C4-2B (cell line): ENCODE measurements at regions not wholly inside any gene's neighbourhood (a gene's known extent, or its start where the extent isn't known, plus 50 kb on each side); places are given as distances from the start of the nearest gene placed in this dataset.

ENCODE experiments used
- H3K27ac ChIP-seq: fragments of 450-650 bp; 2 replicates; pipeline ENCODE4 v1.5.1; 2017
- ZFX ChIP-seq: fragments of 450-650 bp; IDR thresholded peaks from 2 replicates; pipeline ENCODE4 v1.6.1; 2017
- TF ChIP-seq, protein P1 (sequence below): fragments of 450-650 bp; conservative IDR thresholded peaks from 2 replicates; pipeline ENCODE4 v1.5.1; 2017; ENCODE audit warnings: mild to moderate bottlenecking

DNA sequence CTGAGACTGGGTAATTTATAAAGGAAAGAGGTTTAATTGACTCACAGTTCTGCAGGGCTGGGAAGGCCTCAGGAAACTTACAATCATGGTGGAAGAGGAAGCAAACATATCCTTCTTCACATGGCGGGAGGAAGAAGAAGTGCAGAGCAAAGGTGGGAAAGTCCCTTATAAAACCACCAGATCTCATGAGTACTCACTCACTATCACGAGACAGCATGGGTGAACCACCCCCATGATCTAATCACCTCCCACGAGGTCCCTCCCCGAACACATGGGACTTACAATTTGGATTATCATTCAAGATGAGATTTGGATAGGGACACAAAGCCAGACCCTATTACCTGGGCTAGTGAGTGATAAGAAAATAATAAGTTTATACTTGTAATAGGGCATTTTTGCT lies 70.6 kb upstream of the HS3ST2 start:
- TF ChIP-seq, protein P1, sequence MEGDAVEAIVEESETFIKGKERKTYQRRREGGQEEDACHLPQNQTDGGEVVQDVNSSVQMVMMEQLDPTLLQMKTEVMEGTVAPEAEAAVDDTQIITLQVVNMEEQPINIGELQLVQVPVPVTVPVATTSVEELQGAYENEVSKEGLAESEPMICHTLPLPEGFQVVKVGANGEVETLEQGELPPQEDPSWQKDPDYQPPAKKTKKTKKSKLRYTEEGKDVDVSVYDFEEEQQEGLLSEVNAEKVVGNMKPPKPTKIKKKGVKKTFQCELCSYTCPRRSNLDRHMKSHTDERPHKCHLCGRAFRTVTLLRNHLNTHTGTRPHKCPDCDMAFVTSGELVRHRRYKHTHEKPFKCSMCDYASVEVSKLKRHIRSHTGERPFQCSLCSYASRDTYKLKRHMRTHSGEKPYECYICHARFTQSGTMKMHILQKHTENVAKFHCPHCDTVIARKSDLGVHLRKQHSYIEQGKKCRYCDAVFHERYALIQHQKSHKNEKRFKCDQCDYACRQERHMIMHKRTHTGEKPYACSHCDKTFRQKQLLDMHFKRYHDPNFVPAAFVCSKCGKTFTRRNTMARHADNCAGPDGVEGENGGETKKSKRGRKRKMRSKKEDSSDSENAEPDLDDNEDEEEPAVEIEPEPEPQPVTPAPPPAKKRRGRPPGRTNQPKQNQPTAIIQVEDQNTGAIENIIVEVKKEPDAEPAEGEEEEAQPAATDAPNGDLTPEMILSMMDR: no peak
- no peak for TF ChIP-seq ZFX
- H3K27ac ChIP-seq: no peak overlapping the region

DNA sequence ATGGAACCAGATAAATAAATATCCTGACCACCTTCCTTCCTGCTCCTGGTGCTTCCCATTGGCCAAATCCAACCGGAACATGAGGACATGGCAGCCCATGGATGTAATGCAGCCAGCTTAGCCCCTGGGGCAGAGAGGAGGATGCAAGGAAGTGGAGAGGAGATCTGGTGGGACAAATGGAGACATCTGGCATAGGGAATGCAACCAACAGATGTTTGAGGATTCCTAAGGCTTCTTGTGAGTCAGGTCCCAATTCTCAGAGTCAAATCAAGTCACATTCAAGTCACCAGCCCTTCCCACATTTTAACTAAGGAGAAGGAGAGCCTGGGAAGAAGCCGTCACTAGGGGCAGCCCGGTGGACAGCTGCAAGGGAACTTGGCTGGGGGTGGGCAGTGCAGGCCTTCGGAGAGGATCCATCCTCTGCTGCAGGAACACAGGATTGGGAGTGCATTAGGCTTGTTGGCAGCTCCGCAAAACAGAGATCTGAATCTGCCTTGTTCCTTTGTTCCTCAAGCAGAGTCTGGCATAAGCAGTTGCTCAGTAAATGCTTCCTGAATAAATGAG lies 62.8 kb upstream of the HS3ST2 start:
- no peak for TF ChIP-seq ZFX
- TF ChIP-seq, protein P1: no peak
- no peak overlapping the region for H3K27ac ChIP-seq

DNA sequence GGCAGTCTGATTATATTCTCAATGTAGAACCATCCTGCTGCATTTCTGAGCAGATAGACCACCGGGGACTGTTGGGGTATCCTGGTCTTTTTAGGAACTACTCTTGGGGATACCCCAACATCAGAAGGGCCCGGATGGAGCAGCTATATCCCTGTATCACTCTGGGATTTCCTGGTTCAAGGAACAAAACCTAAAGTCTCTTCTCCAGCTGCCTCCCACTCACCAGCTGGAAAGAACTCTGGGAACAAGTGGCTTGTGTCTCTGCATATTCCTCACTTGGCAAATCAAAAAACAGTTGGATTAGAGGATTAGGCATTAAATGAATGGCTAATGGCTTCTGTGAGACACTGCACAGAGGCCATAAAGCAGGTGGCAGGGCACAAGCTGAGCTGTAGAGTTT lies 62.3 kb upstream of the HS3ST2 start:
- TF ChIP-seq ZFX: no peak
- TF ChIP-seq, protein P1: no peak
- H3K27ac ChIP-seq: no peak overlapping the region

DNA sequence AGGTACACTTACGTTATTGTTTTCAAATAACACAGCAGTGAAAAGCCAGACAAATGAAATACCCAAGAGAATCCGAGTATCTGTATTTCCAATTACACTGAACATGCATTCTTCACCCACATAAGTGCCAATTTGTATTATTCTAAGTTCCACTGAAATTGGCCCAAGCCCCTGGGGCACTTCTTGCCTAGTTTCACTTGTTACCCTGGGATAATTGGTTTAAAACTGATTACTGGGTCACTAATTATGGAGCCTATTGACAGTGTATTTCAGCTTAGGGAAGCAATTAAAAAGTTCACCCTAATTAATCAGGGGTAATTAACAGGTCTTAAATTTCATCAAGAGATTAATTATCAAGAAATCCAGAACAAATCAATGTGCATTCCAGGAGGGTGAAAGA lies 60.5 kb upstream of the HS3ST2 start:
- no peak for TF ChIP-seq ZFX
- TF ChIP-seq, protein P1: no peak

DNA sequence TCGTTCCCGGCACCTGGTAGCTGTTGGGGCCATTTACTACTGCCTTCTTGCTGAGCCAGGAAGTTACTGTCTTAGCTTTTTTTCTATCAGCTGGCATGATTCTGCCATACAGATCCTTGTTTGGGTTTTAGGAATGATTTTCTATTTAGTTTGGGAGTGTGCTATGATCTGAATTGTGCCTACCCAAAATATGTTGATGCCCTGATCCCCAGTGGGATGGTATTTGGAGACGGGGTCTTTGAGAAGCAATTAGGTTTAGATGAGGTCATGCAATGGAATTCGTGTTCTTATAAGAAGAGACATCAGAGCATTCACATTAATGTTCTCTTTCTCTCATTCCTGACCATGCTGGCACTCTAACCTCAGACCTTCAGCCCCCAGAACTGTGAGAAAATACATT lies 59.4 kb upstream of the HS3ST2 start:
- no peak overlapping the region for H3K27ac ChIP-seq
- TF ChIP-seq, protein P1: no peak
- TF ChIP-seq ZFX: no peak

More for the DNA sequence above, 60.5 kb upstream of the HS3ST2 start:
- H3K27ac ChIP-seq: no peak overlapping the region

DNA sequence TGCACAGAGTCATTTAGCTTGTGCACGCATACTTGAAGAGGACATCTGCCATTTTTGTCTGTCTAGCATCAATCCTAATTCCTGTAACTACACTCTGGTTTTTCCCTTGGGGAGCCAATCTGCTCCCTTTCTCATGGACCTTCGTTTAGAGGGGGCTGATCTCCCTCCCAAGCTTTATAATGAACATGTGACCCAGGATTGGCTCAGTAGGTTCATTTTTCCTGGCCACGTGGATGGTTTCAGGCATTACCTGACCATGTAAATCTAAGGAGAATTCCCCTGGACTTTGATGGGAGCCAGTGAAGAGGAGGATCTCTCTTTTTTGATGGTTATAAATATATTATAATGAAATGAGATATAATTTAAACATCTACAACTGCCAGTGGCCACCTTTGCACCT lies 56.8 kb upstream of the HS3ST2 start:
- TF ChIP-seq, protein P1: no peak
- no peak for TF ChIP-seq ZFX
- H3K27ac ChIP-seq: no peak overlapping the region

DNA sequence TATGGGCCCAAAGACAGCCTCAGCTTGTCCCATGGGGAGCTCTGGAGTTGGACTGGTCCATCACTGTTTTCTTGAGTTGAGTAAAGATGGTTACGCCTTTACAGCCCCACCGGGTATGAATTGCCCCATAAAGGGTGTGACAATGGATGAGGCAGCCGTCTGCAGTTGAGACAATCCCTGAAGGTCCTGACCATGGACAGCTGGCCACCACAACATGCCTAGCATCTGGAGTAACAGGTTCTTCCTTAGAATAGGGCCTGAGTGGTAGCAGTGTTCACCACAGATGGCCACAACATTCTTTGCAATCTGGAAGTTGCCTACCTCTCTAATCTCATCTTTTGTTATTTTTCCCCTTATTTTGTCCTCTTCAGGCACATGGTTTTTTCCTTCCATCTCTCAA lies 51.5 kb upstream of the HS3ST2 start:
- no peak overlapping the region for H3K27ac ChIP-seq
- TF ChIP-seq ZFX: no peak
- TF ChIP-seq, protein P1: no peak
